Urinary bladder (tissue), 3 donors: ENCODE measurements at regions not wholly inside any gene's neighbourhood (a gene's known extent, or its start where the extent isn't known, plus 50 kb on each side); places are given as distances from the start of the nearest gene placed in this dataset.

ENCODE experiments used
- DNase-seq: peaks from one replicate; pipeline ENCODE4 v3.0.0-alpha.2; 2015; ENCODE audit errors: extremely low spot score
- H3K27ac ChIP-seq: one replicate; pipeline ENCODE4 v1.5.1; 2013; ENCODE audit warnings: low read depth, mild to moderate bottlenecking, moderate library complexity
- H3K36me3 ChIP-seq: one replicate; pipeline ENCODE4 v1.6.1; 2013; ENCODE audit warnings: mild to moderate bottlenecking, moderate library complexity; ENCODE audit not compliant: insufficient read depth
- H3K4me1 ChIP-seq: one replicate; pipeline ENCODE4 v1.6.1; 2013; ENCODE audit warnings: mild to moderate bottlenecking, moderate library complexity; ENCODE audit not compliant: insufficient read depth
- H3K4me3 ChIP-seq: one replicate; pipeline ENCODE4 v1.5.1; 2013; ENCODE audit warnings: low read depth, low read length
- WGBS: extraction: QIAGEN DNeasy Blood & Tissue Kit; methylation state at CpG from one replicate; pipeline ENCODE4 v1.1.7; 2013; 5-methylcytosine and 5-hydroxymethylcytosine counted together
- donor health status: healthy with polysubstance abuse.
- donor health status: healthy.

- WGBS, result 41% methylated on average over 2 of the region's 2 CpGs
- no peaks in the 10 kb centered on the region for H3K36me3 ChIP-seq
- H3K4me3 ChIP-seq, result no peak overlapping the region
- H3K4me1 ChIP-seq, result no peaks in the 10 kb centered on the region
- DNase-seq, result no peak
- H3K27ac ChIP-seq, result no peak overlapping the region
Measured at GRCh38 chr4:66653937-66654336, 891.4 kb downstream of the CENPC start.

GRCh38 chr4:66649236-66649635, 896.1 kb downstream of the CENPC start:
- H3K4me1 ChIP-seq, result no peaks in the 10 kb centered on the region
- H3K4me3 ChIP-seq, result no peak overlapping the region
- WGBS, result 84% methylated on average over 2 of the region's 2 CpGs
- DNase-seq, result no peak
- no peak overlapping the region for H3K27ac ChIP-seq
- no peaks in the 10 kb centered on the region for H3K36me3 ChIP-seq

GRCh38 chr4:66647926-66648325, 897.4 kb downstream of the CENPC start:
- Histone ChIP-seq H3K4me3 (no peak overlapping the region), H3K36me3 (no peaks in the 10 kb centered on the region), H3K27ac (no peak overlapping the region), H3K4me1 (no peaks in the 10 kb centered on the region)
- 60% methylated on average over 3 of the region's 3 CpGs for WGBS
- no peak for DNase-seq

GRCh38 chr4:66647476-66647875, 897.8 kb downstream of the CENPC start:
- Histone ChIP-seq H3K36me3 (no peaks in the 10 kb centered on the region), H3K4me3 (no peak overlapping the region), H3K27ac (no peak overlapping the region), H3K4me1 (no peaks in the 10 kb centered on the region)
- DNase-seq, result no peak

GRCh38 chr4:66640233-66640990, 904.9 kb downstream of the CENPC start:
- no peaks in the 10 kb centered on the region for H3K4me1 ChIP-seq
- DNase-seq, result no peak
- WGBS, result 47% methylated on average over 5 of the region's 5 CpGs
- H3K4me3 ChIP-seq, result no peak overlapping the region
- no peak overlapping the region for H3K27ac ChIP-seq
- no peaks in the 10 kb centered on the region for H3K36me3 ChIP-seq

- Histone ChIP-seq H3K36me3 (no peaks in the 10 kb centered on the region), H3K4me3 (no peak overlapping the region), H3K4me1 (no peaks in the 10 kb centered on the region), H3K27ac (no peak overlapping the region)
- DNase-seq, result no peak
Measured at GRCh38 chr4:66639361-66639760, 905.9 kb downstream of the CENPC start.

GRCh38 chr4:66636349-66636748, 909.0 kb downstream of the CENPC start:
- WGBS, result 44% methylated on average over 2 of the region's 2 CpGs
- no peak for DNase-seq
- H3K4me1 ChIP-seq, result no peaks in the 10 kb centered on the region

GRCh38 chr4:66633477-66633876, 911.8 kb downstream of the CENPC start:
- 87% methylated on average over 2 of the region's 2 CpGs for WGBS
- Histone ChIP-seq H3K4me3 (no peak overlapping the region), H3K36me3 (no peaks in the 10 kb centered on the region), H3K4me1 (no peaks in the 10 kb centered on the region), H3K27ac (no peak overlapping the region)
- DNase-seq, result no peak

More at GRCh38 chr4:66636349-66636748, 909.0 kb downstream of the CENPC start:
- no peak overlapping the region for H3K4me3 ChIP-seq
- no peak overlapping the region for H3K27ac ChIP-seq
- H3K36me3 ChIP-seq, result no peaks in the 10 kb centered on the region

- no peak overlapping the region for H3K4me3 ChIP-seq
- DNase-seq, result no peak
- no peaks in the 10 kb centered on the region for H3K4me1 ChIP-seq
- no peaks in the 10 kb centered on the region for H3K36me3 ChIP-seq
- no peak overlapping the region for H3K27ac ChIP-seq
Measured at GRCh38 chr4:66629927-66630326, 915.4 kb downstream of the CENPC start.

GRCh38 chr4:66628146-66628545, 917.2 kb downstream of the CENPC start:
- H3K4me1 ChIP-seq, result no peaks in the 10 kb centered on the region
- H3K27ac ChIP-seq, result no peak overlapping the region
- 44% methylated on average over 3 of the region's 3 CpGs for WGBS

GRCh38 chr4:66625480-66625879, 919.8 kb downstream of the CENPC start:
- no peak overlapping the region for H3K4me3 ChIP-seq
- 97% methylated on average over 5 of the region's 5 CpGs for WGBS
- no peaks in the 10 kb centered on the region for H3K36me3 ChIP-seq
- no peaks in the 10 kb centered on the region for H3K4me1 ChIP-seq
- H3K27ac ChIP-seq, result no peak overlapping the region
- DNase-seq, result no peak

More at GRCh38 chr4:66628146-66628545, 917.2 kb downstream of the CENPC start:
- Histone ChIP-seq H3K4me3 (no peak overlapping the region), H3K36me3 (no peaks in the 10 kb centered on the region)
- DNase-seq, result no peak

GRCh38 chr4:66613591-66613990, 931.7 kb downstream of the CENPC start:
- Histone ChIP-seq H3K27ac (no peak overlapping the region), H3K4me3 (no peak overlapping the region), H3K36me3 (no peaks in the 10 kb centered on the region), H3K4me1 (no peaks in the 10 kb centered on the region)
- DNase-seq, result no peak
- 81% methylated on average over 2 of the region's 2 CpGs for WGBS

GRCh38 chr4:66609014-66609413, 936.3 kb downstream of the CENPC start:
- no peaks in the 10 kb centered on the region for H3K36me3 ChIP-seq
- no peak overlapping the region for H3K27ac ChIP-seq
- no peak overlapping the region for H3K4me3 ChIP-seq
- H3K4me1 ChIP-seq, result no peaks in the 10 kb centered on the region
- DNase-seq, result no peak
- 94% methylated on average over 2 of the region's 2 CpGs for WGBS

- no peak for DNase-seq
- H3K4me1 ChIP-seq, result no peaks in the 10 kb centered on the region
- H3K27ac ChIP-seq, result no peak overlapping the region
- no peaks in the 10 kb centered on the region for H3K36me3 ChIP-seq
- no peak overlapping the region for H3K4me3 ChIP-seq
Measured at GRCh38 chr4:66606908-66607307, 936.6 kb upstream of the EPHA5 start.

GRCh38 chr4:66606215-66606614, 935.9 kb upstream of the EPHA5 start:
- Histone ChIP-seq H3K36me3 (no peaks in the 10 kb centered on the region), H3K4me1 (no peaks in the 10 kb centered on the region)
- DNase-seq, result no peak

More at GRCh38 chr4:66606215-66606614, 935.9 kb upstream of the EPHA5 start:
- Histone ChIP-seq H3K4me3 (no peak overlapping the region), H3K27ac (no peak overlapping the region)
